HL-60 (cell line): ENCODE measurements at regions not wholly inside any gene's neighbourhood (a gene's known extent, or its start where the extent isn't known, plus 50 kb on each side); places are given as distances from the start of the nearest gene placed in this dataset.

Experiments used
- CTCF ChIP-seq: IDR thresholded peaks from one replicate; pipeline ENCODE4 v1.5.1; 2011; ENCODE audit warnings: low read length, control low read depth, inconsistent platforms; ENCODE audit not compliant: insufficient read depth
- GABPA ChIP-seq: IDR thresholded peaks from 2 replicates; pipeline ENCODE4 v1.6.1; 2012; ENCODE audit warnings: low read depth
- POLR2AphosphoS5 ChIP-seq: IDR thresholded peaks from 2 replicates; pipeline ENCODE4 v1.6.1; 2012; ENCODE audit warnings: low read depth
- REST ChIP-seq: IDR thresholded peaks from 2 replicates; pipeline ENCODE4 v1.6.1; 2012; ENCODE audit warnings: low read depth; ENCODE audit not compliant: insufficient replicate concordance
- SPI1 ChIP-seq: IDR thresholded peaks from 2 replicates; pipeline ENCODE4 v1.6.1; 2012; ENCODE audit warnings: low read depth, mild to moderate bottlenecking, borderline replicate concordance

- TF ChIP-seq CTCF (no peak), REST (no peak), POLR2AphosphoS5 (no peak), SPI1 (no peak), GABPA (no peak)
These were observed 255.3 kb upstream of the UBE2E2 start for GRCh38 chr3:22947851-22948250.
